NCI-H187 (cell line): ENCODE measurements at regions not wholly inside any gene's neighbourhood (a gene's known extent, or its start where the extent isn't known, plus 50 kb on each side); places are given as distances from the start of the nearest gene placed in this dataset.
"Not testable (repeated sequence)": the region's sequence is repeated elsewhere in the genome, so short reads cannot be mapped to it uniquely, and the experiment has no call there.

Source experiments
- DNase-seq, 2 experiments: peaks; one replicate each; lab custom pipeline; 2025; lab: John Stamatoyannopoulos, UW

DNA sequence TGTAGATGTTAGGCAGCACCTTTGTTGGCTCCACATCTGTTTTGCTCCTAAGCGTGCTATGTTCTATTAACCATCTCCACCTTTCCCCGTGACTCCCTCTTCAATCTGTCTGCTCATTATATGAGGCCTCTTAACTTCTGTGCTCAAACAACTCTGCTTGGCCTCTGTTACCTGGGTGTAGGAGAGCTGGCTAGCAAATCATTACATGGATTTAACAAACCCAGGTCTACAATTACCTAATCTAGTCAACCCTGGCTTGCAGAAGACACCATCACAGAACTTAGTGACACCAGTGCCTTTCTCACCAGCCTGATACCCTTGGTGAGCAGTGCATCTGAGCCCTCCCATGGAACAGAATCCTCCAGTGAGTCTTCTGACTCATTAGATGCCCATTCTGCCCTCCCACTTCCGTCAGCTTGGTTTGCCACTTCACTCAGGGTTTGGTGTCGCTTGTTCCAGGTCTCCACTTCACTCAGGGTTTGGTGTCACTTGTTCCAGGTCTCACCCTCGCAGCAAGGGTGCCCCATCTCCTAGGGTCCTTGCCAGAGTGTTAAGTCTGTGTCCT, 92.0 kb upstream of the KIF26B start:
- DNase-seq, result no peak

DNA sequence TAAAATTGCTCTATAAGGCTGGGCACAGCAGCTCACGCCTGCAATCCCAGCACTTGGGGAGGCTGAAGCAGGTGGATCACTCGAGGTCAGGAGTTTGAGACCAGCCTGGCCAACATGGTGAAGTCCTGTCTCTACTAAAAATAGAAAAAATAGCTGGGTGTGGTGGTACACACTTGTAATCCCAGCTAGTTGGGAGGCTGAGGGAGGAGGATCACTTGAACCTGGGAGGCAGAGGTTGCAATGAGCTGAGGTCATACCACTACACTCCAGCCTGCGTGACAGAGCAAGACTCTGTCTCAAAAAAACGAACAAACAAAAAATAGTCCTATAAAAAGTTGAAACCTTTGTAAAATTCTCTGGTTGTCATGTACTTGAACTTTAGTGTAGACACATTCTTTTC, 93.0 kb upstream of the KIF26B start:
- DNase-seq, result not testable (repeated sequence)

DNA sequence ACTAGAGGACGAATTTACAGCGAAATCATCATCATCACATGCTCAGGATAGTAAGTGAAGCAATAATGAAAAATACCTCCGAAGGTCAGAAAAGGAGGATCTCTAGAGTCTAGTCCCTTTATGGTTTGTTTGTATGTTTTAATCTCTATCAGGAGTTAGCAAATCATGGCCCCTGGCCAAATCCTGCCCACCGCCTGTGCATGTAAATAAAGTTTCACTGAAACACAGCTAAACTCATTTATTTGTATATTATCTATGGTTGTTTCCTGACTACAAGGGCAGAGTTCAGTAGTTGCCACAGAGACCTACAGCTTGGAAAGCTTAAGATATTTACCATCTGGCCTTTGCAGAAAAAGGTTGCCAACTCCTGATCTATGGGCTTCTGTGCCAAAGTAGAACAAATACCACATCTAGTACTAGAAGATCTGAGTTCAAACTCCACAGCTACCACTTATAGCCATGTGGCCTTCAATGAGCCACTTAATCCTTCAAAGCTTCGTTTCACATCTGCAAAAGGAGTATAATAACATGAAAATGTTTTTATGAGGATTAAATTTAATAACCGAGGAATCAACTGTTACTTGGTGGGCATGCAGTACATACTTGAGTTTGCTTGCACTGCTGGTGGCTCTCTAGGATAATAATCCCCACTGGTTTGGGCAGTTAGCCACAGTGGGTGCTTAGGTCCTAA, 94.0 kb upstream of the KIF26B start:
- DNase-seq, result no peak

DNA sequence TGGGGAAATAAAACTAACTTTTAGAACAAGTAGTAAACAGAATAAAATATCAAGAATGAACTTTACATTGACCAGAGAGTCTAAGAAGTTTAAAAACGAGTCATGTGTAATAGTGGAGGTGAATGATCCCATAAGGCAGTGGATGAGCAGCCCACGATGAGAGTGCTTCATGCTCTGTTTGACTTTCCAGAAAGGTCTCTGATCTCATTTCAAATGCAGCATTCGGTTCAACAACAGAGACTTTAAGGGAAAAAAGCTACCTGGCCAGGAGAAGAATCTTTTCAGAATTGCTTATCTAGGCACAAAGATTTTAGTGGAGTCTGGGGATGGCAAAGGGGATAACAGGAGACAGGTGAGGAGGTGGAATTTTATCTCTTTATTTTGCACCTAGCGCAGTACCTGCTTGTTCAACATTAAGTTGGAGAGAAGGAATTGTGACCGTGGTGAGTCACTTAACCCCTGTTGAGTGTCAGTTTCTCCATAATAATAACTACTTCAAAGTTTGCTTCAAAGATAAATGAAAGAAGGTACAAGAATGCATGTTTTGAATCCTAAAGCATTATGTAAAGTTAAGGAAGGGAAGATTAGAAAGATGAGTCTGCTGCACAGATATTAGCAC, 94.9 kb upstream of the KIF26B start:
- no peak for DNase-seq

DNA sequence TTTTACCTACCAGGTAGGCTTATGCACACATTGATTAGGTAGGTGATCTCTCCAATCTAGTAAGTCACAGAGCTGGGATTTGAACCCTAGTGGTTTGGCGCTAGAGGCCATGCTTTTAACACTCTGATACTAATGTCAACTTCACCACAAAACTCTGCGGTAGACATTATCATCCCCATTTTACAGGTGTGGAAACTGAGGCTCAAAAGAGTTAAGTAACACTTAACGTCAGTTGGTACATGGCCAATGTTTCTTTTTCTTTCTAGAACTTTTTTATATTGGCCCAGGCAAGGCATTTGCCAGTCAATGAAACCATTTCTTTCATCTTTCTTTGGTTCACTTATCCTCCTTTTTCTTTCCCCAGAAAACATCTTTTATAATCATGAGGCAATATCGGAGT, 95.9 kb upstream of the KIF26B start:
- no peak for DNase-seq

DNA sequence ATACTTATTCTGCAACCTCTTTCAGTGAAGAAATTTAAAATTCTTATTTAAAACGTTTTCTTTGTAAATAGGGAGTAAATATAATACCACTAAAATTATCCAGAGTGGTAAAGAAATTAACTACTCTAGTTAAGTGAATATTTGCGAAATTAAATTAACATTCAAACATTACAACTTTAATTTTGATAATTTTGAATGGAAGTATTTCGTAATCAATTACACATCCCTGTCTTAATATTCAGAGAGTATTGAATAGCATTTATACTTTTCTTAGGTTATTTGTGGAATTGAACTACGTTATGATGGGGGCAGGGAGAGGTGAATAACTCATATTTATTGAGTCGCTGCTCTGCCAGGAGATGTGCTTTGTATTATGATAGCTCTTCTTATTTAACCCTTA, 96.3 kb upstream of the KIF26B start:
- DNase-seq, result no peak

DNA sequence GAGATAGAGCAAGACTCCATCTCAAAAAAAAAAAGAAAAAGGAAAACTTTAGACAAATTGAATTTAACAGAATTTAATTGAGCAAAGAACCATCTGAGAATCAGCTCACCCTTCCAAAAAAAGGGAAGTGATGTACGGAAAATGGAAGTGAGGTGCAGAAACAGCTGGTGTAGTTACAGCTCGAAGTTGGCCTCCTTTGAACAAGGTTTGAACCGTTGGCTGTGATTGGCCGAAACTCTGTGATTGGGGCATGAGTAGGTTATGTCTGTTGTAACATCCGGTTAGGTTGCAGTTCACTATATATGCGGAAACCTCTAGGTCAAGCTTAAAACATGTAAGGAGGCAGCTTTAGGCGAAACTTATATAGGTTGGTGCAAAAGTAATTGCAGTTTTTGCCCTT, 97.9 kb upstream of the KIF26B start:
- DNase-seq, result no peak

DNA sequence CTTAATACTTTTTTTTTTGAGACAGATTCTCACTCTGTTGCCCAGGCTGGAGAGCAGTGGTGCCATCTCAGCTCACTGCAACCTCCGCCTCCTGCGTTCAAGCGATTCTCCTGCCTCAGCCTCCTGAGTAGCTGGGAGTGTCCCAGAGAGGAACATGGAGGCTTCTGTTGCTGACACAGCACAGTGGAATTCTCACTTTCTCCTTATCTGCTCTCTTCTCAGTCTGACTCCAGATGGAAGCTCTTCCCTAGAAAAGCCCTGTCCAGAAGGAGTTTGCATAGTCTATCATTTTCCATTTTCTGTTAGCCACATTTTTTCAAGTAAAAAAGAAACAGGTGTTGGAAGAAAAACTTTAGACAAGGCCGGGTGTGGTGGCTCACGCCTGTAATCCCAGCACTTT, 98.5 kb upstream of the KIF26B start:
- not testable (repeated sequence) for DNase-seq

DNA sequence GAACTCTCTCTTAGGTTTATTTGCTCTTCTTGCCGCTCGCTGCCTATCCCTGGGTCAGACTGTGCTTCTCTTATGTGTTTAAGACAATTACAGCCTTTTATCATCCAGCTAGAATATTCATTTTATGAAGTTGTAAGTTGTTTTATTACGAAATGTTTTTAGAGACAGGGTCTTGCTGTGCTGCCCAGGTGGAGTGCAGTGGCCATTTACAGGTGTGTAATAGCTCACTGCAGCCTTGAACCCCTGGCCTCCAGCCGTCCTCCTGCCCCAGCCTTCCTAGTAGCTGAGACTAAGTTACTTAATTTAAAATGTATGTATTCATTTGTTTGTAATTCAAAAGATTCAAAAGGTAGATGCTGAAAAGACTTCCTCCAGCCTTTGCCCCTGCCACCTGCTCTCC, 99.0 kb upstream of the KIF26B start:
- DNase-seq, result no peak

DNA sequence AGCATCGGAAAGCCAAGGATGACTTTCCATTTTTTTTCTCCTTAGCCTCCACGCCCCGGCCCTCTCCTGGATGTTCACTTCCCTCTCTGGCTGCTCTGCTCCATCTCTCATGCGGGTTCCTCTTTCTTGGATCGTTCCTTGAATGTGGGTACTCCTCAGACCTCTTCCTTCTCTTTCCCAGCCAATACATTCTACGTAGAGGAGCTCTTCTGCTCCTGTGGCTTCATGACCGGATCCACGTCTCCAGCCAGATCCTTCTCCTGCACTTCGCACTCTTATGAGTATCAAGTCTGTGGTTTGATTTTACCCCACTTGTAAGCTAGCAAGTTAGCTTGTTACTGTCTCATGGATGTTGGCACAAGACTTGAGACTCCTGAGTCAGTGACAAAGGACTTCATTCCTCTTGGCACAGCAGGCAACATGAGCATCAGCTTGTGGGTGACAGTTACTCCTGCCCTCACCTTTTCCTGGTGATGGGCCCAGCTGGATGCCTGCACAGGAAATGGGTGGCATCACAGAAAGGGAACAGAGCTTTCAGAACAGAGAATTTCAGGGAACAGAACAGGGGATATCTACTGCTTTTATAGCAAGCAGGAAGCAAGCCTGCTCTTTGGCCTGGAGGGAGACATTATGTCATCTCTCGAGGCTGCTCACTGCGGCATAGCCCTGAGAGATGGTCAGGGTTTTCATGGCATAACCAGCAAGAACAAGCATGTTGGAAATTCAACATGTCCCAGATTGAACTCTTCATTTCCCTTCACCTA, 100.1 kb upstream of the KIF26B start:
- DNase-seq, result no peak

DNA sequence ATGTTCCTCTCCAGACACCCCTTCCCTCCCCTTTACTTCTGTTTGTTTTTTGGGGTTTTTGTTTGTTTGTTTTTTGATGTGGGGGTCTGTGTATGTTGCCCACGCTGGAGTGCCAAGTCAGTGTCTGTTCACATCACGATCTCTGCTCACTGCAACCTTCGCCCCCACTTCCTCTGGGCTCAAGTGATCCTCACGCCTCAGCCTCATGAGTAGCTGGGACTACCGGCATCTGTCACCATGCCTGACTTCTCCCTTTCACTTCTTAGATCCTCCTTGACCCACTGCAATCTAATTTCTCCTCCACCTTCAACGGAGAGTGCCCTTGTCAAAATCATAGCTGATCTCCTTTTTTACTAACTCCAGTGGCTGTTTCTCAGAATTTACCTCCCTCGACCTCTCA, 100.7 kb upstream of the KIF26B start:
- no peak for DNase-seq

DNA sequence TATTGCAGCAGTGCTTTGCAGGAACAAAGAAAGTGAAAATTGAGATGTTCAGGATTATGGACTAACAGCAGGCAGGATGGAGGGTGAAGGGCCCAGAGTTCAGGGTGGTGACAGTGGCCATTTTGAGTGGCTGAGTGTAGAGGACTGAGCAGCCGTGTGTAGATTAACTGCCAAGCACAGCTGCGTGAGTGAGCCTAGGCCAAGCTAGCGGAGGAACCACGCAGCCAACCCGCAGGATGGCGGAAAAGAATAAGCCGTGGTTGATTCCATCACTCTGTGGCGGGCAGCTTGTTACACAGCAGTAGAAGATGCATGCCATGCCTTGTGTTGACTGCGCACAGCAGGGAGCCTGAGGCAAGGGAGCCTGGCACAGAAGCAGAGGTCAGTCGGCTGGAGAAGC, 102.5 kb upstream of the KIF26B start:
- no peak for DNase-seq

DNA sequence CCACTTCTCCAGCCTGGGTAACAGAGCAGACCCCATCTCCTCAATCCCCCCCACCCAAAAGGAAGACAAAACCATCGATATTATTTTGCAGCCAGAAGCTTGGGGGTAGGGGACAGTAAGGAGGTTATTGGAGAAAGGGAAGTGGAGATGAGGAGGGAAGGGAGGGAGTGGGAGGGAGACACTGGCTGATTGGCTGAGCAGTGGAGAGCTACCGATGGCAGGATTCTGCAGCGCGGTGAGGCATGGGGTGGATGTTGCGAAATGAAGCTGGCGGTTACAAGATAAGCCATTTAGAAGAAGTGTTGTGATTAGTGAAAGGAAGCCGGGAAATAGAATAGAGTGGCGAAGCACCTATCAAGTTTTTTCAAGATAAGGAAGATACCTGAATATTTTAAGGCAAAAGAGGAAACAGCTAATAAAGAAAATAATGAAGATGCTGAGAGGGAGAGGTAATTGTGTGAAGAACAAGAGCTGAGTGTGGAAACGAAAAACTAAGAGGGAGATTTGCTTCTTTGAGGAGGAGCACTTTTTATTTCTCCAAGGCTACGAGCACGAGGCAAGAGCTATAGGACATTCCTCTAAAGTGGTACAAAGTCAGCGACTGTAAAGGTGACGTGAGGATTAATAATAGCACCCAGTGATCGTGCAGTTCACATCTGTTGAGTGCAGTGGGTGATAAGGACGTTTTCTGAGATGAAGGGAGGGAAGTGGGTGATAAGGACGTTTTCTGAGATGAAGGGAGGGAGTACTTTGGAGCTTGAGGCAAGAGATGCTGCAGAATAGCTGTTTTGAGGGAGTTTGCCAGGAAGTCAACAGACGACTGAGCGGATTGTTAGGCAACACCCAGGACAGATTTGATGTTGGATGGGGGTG, 103.2 kb upstream of the KIF26B start:
- DNase-seq, result no peak

DNA sequence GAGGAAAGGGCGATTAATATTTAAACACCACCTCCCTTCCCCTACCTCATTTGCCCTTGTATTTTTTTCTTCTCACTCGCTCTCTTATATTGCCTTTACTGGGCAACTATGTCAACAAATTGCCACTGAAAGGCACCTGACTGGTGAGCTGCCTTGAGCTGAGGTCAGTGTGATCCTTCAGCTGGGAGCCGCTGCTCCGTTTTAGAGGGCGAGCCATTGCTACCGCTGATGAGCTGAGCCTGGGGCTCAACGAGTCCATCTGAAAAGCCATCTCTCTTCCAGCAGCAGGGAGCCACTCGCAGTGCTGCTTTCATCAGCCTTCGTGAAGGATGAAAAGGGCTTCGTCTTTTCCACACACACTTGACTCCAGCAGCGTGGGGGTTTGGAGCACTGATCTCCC, 108.0 kb upstream of the KIF26B start:
- DNase-seq, result no peak

DNA sequence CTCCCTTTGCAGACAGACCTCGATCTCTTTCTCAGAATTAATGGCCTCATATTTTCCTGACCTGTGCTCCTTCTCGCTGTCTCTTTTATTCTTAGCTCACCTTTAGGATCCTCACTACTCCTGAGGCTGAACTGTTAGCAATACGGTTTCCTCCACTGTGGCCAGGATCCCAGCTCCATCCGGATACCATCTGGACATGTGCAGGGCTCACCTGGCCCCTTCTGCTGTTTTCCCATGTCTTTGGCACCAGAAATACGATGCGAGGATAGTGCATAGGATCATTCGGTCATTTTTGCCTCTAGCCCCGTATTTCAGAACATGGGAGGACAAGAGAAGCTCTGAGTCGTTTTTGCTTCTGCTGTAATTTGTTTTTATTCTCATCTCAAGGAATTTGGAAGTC, 108.5 kb upstream of the KIF26B start:
- no peak for DNase-seq

DNA sequence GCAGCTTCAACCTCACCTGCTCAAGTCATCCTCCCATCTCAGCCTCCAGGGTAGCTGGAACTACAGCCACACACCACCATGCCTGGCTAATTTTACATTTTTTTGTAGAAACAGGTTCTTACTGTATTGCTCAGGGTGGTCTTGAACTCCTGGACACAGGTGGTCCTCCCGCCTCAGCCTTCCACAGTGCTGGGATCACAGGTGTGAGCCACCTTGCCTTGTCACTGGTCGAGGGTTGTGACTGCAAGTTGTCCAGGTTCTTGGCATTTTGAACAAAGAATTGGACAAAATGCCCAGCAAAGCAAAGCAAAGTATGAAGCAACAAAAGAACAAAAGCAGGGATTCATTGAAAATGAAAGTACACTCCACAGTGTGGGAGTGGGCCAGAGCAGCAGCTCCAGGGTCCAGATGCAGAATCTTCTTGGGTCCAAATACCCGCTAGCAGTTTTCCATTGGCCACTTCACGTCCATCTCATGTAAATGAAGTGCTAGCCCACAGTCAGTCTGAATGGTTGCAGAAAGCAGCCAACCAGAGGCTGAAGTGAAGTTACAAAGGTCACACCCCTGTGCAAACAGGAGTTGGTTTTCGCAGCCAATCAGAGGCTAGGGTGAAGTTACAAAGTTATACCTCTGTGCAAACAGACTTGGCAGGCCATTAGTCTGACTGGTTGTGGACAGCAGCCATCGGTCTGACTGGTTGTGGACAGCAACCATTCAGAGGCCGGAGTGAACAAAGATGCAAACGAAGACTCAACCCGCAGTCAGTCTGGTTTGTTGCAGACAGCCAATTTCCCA, 109.5 kb upstream of the KIF26B start:
- DNase-seq, result no peak

DNA sequence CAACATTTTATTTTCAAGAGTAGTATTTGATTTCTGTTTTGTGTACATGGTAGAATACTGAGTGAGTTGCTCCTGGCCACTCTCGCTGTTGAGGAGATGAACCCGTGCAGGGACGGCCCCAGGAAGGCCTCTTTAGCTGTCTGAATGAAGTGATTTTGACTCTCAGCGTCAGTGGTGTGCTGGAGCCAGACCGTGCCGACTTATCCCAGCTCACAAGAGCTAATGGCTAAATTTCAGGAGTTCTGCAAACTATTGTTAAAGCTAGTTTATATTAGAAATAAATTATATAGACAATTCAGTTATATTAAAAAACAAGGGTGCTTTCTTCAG, 111.2 kb upstream of the KIF26B start:
- no peak for DNase-seq

DNA sequence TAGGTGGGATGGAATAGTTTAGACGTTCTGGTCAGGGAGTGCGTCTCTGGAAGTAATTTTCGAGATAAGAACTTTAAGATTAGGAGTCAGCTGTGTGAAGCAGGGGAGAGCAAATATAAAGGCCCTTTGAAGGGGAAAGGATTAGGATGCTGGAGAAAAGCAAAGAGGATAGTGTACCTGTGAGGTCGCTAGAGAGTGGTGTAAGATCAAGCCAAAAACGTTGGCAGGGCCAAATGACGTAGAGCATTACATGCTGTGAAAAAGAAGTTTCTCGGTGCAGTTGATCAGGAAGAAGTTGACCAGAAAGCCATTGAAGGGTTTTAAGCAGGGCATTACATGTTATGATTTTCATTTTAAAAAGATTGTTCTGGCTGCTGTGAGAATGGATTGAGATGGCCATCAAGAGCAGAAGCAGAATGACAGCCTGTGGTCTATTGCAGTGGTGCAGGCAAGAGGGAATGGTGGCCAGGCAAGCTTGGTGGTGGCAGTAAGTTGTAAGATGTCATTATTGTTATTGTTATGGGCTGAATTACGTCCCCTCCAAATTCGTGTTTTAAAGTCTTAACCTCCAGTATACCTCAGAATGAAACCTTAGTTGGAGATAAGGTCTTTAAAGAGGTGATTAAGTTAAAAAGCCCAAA, 113.6 kb upstream of the KIF26B start:
- no peak for DNase-seq

DNA sequence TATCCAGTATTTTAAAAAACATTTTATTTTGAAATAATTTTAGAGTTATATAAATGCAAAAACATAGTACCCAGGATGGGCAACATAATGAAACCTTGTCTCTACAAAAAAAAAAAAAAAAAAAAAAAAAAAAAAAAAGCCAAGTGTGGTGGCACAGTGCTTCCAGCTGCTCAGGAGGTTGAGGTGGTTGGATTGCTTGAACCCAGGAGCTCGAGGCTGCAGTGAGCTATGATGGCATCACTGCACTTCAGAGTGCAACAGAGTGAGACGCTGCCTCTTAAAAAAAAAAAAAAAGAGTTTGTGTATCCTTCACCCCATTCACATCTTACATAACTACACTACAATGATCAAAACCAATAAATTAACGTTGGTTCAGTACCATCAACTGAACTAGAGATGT, 115.6 kb upstream of the KIF26B start:
- peak; percentile 11 to 27 for DNase-seq

DNA sequence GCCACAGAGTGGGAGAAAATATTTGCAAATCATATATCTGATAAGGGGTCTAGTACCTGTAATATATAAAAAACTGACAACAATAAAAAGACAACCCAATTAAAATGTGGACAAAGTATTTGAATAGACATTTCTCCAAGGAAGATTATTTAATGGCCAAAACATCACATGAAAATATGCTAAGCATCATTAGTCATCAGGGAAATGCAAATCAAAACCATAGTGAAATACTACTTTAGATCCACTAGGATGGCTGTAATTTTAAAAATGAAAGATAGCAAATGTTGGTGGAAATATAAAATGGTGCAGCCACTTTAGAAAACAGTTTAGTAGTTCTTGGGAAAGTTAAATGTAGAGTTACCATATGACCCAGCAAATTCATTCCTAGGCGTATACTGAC, 118.7 kb upstream of the KIF26B start:
- DNase-seq, result no peak

DNA sequence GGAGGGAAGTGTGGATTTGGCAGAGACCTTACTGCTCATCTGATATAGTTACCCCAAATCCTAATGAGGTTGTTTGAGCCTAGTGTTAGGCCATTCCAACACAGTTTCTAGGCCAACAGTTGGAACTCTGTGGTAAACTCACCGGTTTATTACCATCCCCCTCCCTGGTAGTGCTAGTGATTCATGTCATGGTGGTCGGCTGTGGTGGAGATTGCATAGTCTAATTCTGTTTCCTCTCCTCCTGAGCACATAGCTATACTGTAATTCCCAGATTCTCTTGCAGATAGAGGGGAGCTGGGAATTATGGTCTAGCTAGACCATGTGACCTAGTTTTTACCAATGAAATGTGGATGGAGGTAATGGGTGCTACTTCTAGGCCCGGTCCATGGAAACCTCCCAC, 123.7 kb upstream of the KIF26B start:
- no peak for DNase-seq
